Neural progenitor cell (in vitro differentiated cells): ENCODE measurements at regions not wholly inside any gene's neighbourhood (a gene's known extent, or its start where the extent isn't known, plus 50 kb on each side); places are given as distances from the start of the nearest gene placed in this dataset.

Source experiments
- DNase-seq: peaks from one replicate; pipeline ENCODE4 v3.0.0-alpha.2; 2016; ENCODE audit warnings: low spot score
- H2AFZ ChIP-seq: fragments of 200-600 bp; sonication (generic); replicated peaks from 2 replicates; pipeline ENCODE4 v1.6.1; 2016; ENCODE audit warnings: antibody characterized with exemption
- H3F3A ChIP-seq: fragments of 200-600 bp; sonication (generic); 2 replicates; pipeline ENCODE4 v1.6.1; 2016; ENCODE audit warnings: antibody characterized with exemption, low read depth
- H3K27ac ChIP-seq: fragments of 200-600 bp; sonication (generic); 2 replicates; pipeline ENCODE4 v1.5.1; 2016; ENCODE audit warnings: mild to moderate bottlenecking
- H3K27me3 ChIP-seq: fragments of 200-600 bp; sonication (generic); 2 replicates; pipeline ENCODE4 v1.6.1; 2016; ENCODE audit warnings: mild to moderate bottlenecking, moderate library complexity
- H3K36me3 ChIP-seq: fragments of 200-600 bp; sonication (generic); 2 replicates; pipeline ENCODE4 v1.5.1; 2016
- H3K4me1 ChIP-seq: fragments of 200-600 bp; sonication (generic); 2 replicates; pipeline ENCODE4 v1.6.1; 2016; ENCODE audit warnings: mixed run types
- H3K4me2 ChIP-seq: fragments of 200-600 bp; sonication (generic); 2 replicates; pipeline ENCODE4 v1.6.1; 2016
- H3K4me3 ChIP-seq: fragments of 200-600 bp; sonication (generic); 2 replicates; pipeline ENCODE4 v1.5.1; 2016
- H3K79me2 ChIP-seq: fragments of 200-600 bp; sonication (generic); 2 replicates; pipeline ENCODE4 v1.6.1; 2016; ENCODE audit warnings: low read depth
- H3K9ac ChIP-seq: fragments of 200-600 bp; sonication (generic); 2 replicates; pipeline ENCODE4 v1.6.1; 2016
- H3K9me3 ChIP-seq: fragments of 200-600 bp; sonication (generic); 2 replicates; pipeline ENCODE4 v1.5.1; 2016; ENCODE audit warnings: low read depth
- H4K20me1 ChIP-seq: fragments of 200-600 bp; sonication (generic); 2 replicates; pipeline ENCODE4 v1.6.1; 2016; ENCODE audit warnings: low read depth
- H3K27ac Mint-ChIP-seq: 3 replicates; pipeline ENCODE4 v1.8.0; 2021; ENCODE audit warnings: mixed read lengths
- H3K27me3 Mint-ChIP-seq: 2 replicates; pipeline ENCODE4 v1.8.0; 2022; ENCODE audit warnings: low read depth, mild to moderate bottlenecking, inconsistent platforms, moderate library complexity, mixed read lengths; ENCODE audit not compliant: insufficient read depth
- H3K36me3 Mint-ChIP-seq: 3 replicates; pipeline ENCODE4 v1.8.0; 2021; ENCODE audit warnings: mixed read lengths
- H3K4me1 Mint-ChIP-seq: 3 replicates; pipeline ENCODE4 v1.8.0; 2021; ENCODE audit warnings: mixed read lengths
- H3K4me3 Mint-ChIP-seq: 3 replicates; pipeline ENCODE4 v1.8.0; 2021; ENCODE audit warnings: mild to moderate bottlenecking, moderate library complexity, mixed read lengths
- H3K9me3 Mint-ChIP-seq: 3 replicates; pipeline ENCODE4 v1.8.0; 2020; ENCODE audit warnings: mixed read lengths
- EZH2 ChIP-seq: fragments of 200-600 bp; sonication (generic); IDR thresholded peaks from 2 replicates; pipeline ENCODE4 v1.6.1; 2017; ENCODE audit warnings: antibody characterized with exemption, mild to moderate bottlenecking, moderate library complexity
- EZH2phosphoT487 ChIP-seq: fragments of 200-600 bp; sonication (generic); IDR thresholded peaks from 2 replicates; pipeline ENCODE4 v1.6.1; 2017; ENCODE audit warnings: antibody characterized with exemption
- TF ChIP-seq, protein P1 (sequence below): fragments of 200-600 bp; sonication (generic); IDR thresholded peaks from 2 replicates; pipeline ENCODE4 v1.5.1; 2017; ENCODE audit warnings: antibody characterized with exemption, mild to moderate bottlenecking

DNA sequence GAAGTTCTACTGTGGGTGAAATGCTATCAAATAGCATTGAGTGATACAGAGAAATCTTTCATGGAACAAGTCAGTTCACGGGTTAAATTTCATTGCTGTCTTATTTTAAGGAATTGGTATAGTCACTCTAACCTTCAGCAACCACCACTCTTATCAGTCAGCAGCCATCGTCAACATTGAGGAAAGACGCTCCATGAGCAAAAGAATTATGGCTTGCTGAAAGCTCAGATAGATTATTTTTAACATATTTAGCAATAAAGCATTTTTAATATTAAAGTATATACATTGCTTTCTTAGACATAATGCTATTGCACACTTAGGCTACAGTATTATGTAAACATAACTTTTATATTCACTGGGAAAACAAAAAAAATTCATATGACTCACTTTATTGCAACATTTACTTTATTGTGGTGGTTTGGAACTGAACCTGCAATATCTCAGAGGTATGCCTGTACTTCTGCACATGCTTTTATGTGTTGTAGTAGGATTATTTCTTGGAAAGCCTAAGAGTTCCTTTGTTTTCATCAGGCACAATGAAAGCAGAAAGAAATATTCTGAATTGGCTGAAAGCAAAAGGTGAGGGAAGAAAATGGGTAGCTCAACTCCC lies 586.7 kb downstream of the GBA3 start:
- H3K36me3 Mint-ChIP-seq, result no peaks in the 10 kb centered on the region
- no peaks in the 10 kb centered on the region for H3K9me3 Mint-ChIP-seq
- Histone ChIP-seq H3K4me3 (no peak overlapping the region), H3K27me3 (no peaks in the 10 kb centered on the region), H2AFZ (no peak overlapping the region), H3F3A (no peaks in the 10 kb centered on the region), H4K20me1 (no peaks in the 10 kb centered on the region), H3K79me2 (no peaks in the 10 kb centered on the region), H3K4me2 (no peak overlapping the region), H3K36me3 (no peaks in the 10 kb centered on the region), H3K4me1 (no peaks in the 10 kb centered on the region), H3K9ac (no peak overlapping the region), H3K9me3 (no peaks in the 10 kb centered on the region), H3K27ac (no peak overlapping the region)
- H3K27ac Mint-ChIP-seq, result no peak overlapping the region
- no peak overlapping the region for H3K4me3 Mint-ChIP-seq
- DNase-seq, result no peak
- H3K4me1 Mint-ChIP-seq, result no peaks in the 10 kb centered on the region
- no peak for TF ChIP-seq EZH2
- TF ChIP-seq, protein P1, sequence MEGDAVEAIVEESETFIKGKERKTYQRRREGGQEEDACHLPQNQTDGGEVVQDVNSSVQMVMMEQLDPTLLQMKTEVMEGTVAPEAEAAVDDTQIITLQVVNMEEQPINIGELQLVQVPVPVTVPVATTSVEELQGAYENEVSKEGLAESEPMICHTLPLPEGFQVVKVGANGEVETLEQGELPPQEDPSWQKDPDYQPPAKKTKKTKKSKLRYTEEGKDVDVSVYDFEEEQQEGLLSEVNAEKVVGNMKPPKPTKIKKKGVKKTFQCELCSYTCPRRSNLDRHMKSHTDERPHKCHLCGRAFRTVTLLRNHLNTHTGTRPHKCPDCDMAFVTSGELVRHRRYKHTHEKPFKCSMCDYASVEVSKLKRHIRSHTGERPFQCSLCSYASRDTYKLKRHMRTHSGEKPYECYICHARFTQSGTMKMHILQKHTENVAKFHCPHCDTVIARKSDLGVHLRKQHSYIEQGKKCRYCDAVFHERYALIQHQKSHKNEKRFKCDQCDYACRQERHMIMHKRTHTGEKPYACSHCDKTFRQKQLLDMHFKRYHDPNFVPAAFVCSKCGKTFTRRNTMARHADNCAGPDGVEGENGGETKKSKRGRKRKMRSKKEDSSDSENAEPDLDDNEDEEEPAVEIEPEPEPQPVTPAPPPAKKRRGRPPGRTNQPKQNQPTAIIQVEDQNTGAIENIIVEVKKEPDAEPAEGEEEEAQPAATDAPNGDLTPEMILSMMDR, result no peak
- TF ChIP-seq EZH2phosphoT487, result no peak
- H3K27me3 Mint-ChIP-seq, result no peaks in the 10 kb centered on the region

DNA sequence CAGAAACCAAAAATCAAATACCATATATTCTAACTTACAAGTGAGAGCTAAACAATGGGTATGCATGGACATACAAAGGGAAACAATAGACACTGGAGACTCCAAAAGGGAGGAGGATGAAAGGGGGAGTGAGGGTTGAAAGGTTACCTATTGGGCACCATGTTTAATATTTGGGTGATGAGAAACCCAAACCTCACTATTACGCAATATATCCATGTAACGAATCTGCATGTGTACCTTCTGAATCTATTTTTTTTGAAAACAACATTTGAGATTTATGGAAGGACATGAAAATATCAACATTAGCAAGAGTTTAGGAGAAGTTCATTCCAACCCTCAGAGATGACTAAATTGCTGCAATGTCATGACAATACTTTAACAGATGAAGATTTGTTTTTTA lies 586.1 kb downstream of the GBA3 start:
- Mint-ChIP-seq H3K9me3 (no peaks in the 10 kb centered on the region), H3K36me3 (no peaks in the 10 kb centered on the region), H3K4me3 (no peak overlapping the region), H3K4me1 (no peaks in the 10 kb centered on the region), H3K27me3 (no peaks in the 10 kb centered on the region), H3K27ac (no peak overlapping the region)
- Histone ChIP-seq H4K20me1 (no peaks in the 10 kb centered on the region), H3K79me2 (no peaks in the 10 kb centered on the region), H3K4me2 (no peak overlapping the region), H3K9me3 (no peaks in the 10 kb centered on the region), H2AFZ (no peak overlapping the region), H3K4me3 (no peak overlapping the region), H3K4me1 (no peaks in the 10 kb centered on the region), H3F3A (no peaks in the 10 kb centered on the region), H3K27me3 (no peaks in the 10 kb centered on the region), H3K36me3 (no peaks in the 10 kb centered on the region), H3K9ac (no peak overlapping the region), H3K27ac (no peak overlapping the region)
- DNase-seq, result no peak
- TF ChIP-seq EZH2phosphoT487, result no peak
- TF ChIP-seq EZH2, result no peak
- TF ChIP-seq, protein P1, result no peak

DNA sequence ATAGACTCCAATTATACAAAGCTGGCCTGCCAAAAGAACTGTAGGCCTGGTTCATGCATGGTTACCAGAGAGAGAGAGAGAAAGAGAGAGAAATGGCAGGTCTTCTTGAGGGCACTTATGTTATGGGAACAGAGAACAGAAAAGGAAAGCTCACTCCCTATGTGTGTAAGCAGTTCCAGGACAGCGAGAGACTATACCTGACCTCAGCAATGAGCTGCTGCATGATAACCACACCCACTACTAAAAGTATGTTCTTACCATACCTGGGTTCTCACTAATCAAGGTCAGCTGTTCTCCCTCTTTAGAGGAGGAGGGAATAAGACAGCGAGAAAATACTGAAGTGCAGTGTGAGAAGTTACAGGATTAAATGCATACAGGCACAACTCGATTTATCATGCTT lies 583.3 kb downstream of the GBA3 start:
- no peaks in the 10 kb centered on the region for H3K36me3 Mint-ChIP-seq
- no peak overlapping the region for H3K4me3 Mint-ChIP-seq
- H3K9me3 Mint-ChIP-seq, result no peaks in the 10 kb centered on the region
- Histone ChIP-seq H3K9ac (no peak overlapping the region), H3K9me3 (no peaks in the 10 kb centered on the region), H3K4me2 (no peak overlapping the region), H3K27ac (no peak overlapping the region), H3K79me2 (no peaks in the 10 kb centered on the region), H3K4me1 (no peaks in the 10 kb centered on the region), H3F3A (no peaks in the 10 kb centered on the region), H2AFZ (no peak overlapping the region), H3K4me3 (no peak overlapping the region), H3K36me3 (no peaks in the 10 kb centered on the region), H3K27me3 (no peaks in the 10 kb centered on the region), H4K20me1 (no peaks in the 10 kb centered on the region)
- H3K27ac Mint-ChIP-seq, result no peak overlapping the region
- TF ChIP-seq, protein P1, result no peak
- TF ChIP-seq EZH2phosphoT487 (no peak), EZH2 (no peak)
- no peaks in the 10 kb centered on the region for H3K4me1 Mint-ChIP-seq
- H3K27me3 Mint-ChIP-seq, result no peaks in the 10 kb centered on the region
- no peak for DNase-seq
